ENCODE measurements at regions not wholly inside any gene's neighbourhood (a gene's known extent, or its start where the extent isn't known, plus 50 kb on each side); places are given as distances from the start of the nearest gene placed in this dataset.
A peak's percentile ranks its signal among the peaks of the same experiment; 100 is the strongest.
"Not testable (repeated sequence)": the region's sequence is repeated elsewhere in the genome, so short reads cannot be mapped to it uniquely, and the experiment has no call there.

DNA sequence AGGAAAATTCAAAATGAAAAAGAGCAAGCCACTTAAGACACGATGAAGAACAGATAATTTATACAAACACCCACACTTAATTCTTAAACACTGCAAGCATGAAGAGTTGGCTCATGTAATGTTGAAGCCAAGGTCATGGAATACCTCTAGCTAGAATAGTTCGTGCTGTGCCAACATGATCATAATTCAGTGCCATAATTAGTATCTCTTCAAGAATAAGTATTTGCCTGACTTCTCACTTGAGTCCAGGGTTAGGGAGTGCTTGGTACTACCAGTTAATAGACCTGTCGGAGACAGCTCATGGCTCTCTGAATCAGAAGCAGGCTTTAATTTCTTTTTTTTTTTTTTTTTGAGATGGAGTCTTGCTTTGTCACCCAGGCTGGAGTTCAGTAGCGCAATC is 206.3 kb downstream of the UNC5CL start:
- no peaks in the 10 kb centered on the region for H3K9me3 ChIP-seq
- no peaks in the 10 kb centered on the region for H3K4me1 ChIP-seq
- H3K27me3 ChIP-seq: no peaks in the 10 kb centered on the region
- H3K36me3 ChIP-seq: no peaks in the 10 kb centered on the region
- intact Hi-C loops (cut with DNase I): loop anchor here in 1 of 3 donors (10.0 kb wide), 1 partner anchor 508 kb away; no protein-coding TSS in a partner anchor
- WGBS, 2 donors: 57 to 60% methylated on average over 4 of the region's 4 CpGs
- ATAC-seq (no peak), FAIRE-seq (no peak), DNase-seq (no peak)
- no peak overlapping the region for H3K27ac ChIP-seq
- TF ChIP-seq, protein P1, sequence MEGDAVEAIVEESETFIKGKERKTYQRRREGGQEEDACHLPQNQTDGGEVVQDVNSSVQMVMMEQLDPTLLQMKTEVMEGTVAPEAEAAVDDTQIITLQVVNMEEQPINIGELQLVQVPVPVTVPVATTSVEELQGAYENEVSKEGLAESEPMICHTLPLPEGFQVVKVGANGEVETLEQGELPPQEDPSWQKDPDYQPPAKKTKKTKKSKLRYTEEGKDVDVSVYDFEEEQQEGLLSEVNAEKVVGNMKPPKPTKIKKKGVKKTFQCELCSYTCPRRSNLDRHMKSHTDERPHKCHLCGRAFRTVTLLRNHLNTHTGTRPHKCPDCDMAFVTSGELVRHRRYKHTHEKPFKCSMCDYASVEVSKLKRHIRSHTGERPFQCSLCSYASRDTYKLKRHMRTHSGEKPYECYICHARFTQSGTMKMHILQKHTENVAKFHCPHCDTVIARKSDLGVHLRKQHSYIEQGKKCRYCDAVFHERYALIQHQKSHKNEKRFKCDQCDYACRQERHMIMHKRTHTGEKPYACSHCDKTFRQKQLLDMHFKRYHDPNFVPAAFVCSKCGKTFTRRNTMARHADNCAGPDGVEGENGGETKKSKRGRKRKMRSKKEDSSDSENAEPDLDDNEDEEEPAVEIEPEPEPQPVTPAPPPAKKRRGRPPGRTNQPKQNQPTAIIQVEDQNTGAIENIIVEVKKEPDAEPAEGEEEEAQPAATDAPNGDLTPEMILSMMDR (IDR thresholded peaks at IDR 0.05): no peak
- no peak overlapping the region for H3K4me3 ChIP-seq

DNA sequence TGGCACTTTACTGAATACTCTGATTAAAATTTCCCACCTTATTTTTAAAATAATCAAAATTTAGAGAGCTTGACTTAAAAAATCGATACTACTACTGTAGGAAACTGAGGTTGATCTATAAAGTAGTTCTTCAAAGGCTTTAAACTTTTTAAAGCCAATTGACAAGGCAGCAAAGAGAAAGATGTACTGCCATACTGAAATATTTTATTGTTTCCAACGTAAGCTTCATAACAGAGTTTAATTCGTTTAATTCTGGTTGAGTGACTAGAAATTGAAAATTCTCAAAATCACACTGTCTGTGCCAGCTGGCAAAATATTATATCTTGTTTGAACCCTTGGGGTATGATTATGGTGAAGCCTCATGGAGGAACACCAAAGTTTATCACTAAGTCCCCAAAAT is 207.6 kb downstream of the UNC5CL start:
- FAIRE-seq: no peak
- no peak for DNase-seq
- H3K4me3 ChIP-seq: no peak overlapping the region
- TF ChIP-seq, protein P1 (IDR thresholded peaks at IDR 0.05): no peak
- H3K4me1 ChIP-seq: no peaks in the 10 kb centered on the region
- H3K27ac ChIP-seq: no peak overlapping the region
- no peak for ATAC-seq
- intact Hi-C loops (cut with DNase I): loop anchor here in 1 of 3 donors (10.0 kb wide), 1 partner anchor 507 kb away; no protein-coding TSS in a partner anchor
- no peaks in the 10 kb centered on the region for H3K36me3 ChIP-seq
- H3K9me3 ChIP-seq: no peaks in the 10 kb centered on the region
- no peaks in the 10 kb centered on the region for H3K27me3 ChIP-seq
- WGBS, 2 donors: 72 to 79% methylated on average over 3 of the region's 3 CpGs

DNA sequence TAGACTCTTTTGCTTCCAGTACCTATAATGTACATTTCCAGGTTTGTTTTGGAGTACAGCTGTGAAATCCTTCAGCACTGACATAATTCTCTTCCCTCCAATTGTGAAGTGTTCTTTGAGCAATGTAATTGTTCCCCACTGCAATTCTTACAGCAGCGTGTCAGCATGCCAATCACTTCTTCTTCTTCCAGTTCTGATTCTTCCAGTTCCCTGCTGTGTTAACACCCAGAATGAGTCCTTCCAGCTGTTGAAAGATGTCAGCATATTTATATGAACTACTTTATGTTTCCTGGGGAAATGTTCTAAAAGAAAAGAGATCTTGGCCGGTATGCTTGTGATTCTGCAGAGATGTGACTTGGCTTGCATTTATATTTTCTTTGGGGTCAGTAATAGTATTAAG is 213.9 kb downstream of the UNC5CL start:
- FAIRE-seq: no peak
- intact Hi-C loops (cut with DNase I): no loop called here

DNA sequence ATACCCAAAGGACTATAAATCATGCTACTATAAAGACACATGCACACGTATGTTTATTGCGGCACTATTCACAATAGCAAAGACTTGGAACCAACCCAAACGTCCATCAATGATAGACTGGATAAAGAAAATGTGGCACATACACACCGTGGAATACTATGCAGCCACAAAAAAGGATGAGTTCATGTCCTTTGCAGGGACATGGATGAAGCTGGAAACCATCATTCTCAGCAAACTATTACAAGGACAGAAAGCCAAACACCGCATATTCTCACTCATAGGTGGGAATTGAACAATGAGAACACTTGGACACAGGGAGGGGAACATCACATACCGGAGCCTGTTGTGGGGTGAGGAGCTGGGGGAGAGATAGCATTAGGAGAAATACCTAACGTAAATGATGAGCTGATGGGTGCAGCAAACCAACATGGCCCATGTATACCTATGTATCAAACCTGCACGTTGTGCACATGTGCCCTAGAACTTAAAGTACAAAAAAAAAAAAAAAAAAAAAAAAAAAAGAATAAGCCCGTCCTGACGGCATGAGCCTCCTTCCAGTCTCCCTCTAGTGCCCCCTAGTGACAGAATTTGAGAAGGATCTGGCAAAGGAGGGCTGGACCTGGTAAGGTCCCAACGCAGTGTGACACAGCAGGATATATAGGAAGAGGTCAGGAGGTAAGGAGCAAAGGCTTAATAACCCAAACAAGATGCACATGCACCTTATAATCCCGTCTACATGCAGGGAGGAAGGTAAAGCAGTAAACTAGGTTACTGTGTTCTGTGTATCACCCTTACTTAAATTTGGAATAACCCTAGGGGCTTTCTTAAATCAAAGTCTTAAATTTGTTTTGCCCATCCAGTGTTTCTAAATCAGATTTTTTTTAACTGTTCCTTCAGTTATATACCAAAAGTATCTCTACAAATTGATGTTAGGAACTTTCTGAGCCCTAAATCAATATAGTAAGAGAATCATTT is 214.8 kb downstream of the UNC5CL start:
- H3K36me3 ChIP-seq; H3K27ac ChIP-seq; H3K9me3 ChIP-seq; intact Hi-C loops (cut with DNase I); H3K4me3 ChIP-seq; FAIRE-seq; H3K4me1 ChIP-seq; H3K27me3 ChIP-seq: not testable (repeated sequence)
- ATAC-seq: peak; percentile 60 to 87 (median 82)
- WGBS, 2 donors: 39 to 42% methylated on average over 12 of the region's 12 CpGs
- TF ChIP-seq, protein P1 (IDR thresholded peaks at IDR 0.05): peak; percentile 51 to 56 (median 54)
- peak in 4 of 6 donors; percentile 26 to 64 (median 40) for DNase-seq

More for the DNA sequence above, 213.9 kb downstream of the UNC5CL start:
- TF ChIP-seq, protein P1 (IDR thresholded peaks at IDR 0.05): no peak
- Histone ChIP-seq H3K27me3 (no peaks in the 10 kb centered on the region), H3K4me1 (no peaks in the 10 kb centered on the region), H3K9me3 (no peaks in the 10 kb centered on the region), H3K4me3 (no peak overlapping the region), H3K36me3 (no peaks in the 10 kb centered on the region), H3K27ac (no peak overlapping the region)
- WGBS, 2 donors: 85 to 87% methylated on average over 2 of the region's 2 CpGs
- DNase-seq: no peak
- ATAC-seq: no peak

DNA sequence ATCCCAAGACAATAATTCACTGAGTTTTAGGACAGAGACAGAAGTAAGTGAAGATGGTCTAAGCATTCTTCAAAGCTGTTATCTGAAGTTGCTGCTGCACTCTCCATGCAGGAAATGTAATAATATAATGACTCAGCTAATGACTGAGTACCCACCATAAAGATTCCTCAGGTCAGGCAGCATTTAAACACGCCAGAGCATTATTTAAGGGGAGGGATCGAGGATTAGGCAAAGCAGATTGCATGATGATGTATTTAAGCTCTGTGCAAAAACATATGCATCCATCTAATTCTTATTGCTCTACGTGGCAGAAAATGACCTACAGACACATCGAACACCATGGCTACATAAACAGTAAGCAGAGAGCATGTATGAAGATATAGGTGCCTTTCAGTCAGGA is 216.4 kb downstream of the UNC5CL start:
- no peaks in the 10 kb centered on the region for H3K27me3 ChIP-seq
- no peak overlapping the region for H3K27ac ChIP-seq
- FAIRE-seq (no peak), DNase-seq (no peak), ATAC-seq (no peak)
- intact Hi-C loops (cut with DNase I): no loop called here
- H3K4me3 ChIP-seq: no peak overlapping the region
- WGBS, 2 donors: 53 to 62% methylated on average over 4 of the region's 4 CpGs
- H3K4me1 ChIP-seq: no peaks in the 10 kb centered on the region
- TF ChIP-seq, protein P1 (IDR thresholded peaks at IDR 0.05): no peak
- no peaks in the 10 kb centered on the region for H3K9me3 ChIP-seq
- H3K36me3 ChIP-seq: no peaks in the 10 kb centered on the region

Data from pancreas (tissue), 10 donors.